Cardiac muscle cell (in vitro differentiated cells and primary cell): ENCODE measurements at regions not wholly inside any gene's neighbourhood (a gene's known extent, or its start where the extent isn't known, plus 50 kb on each side); places are given as distances from the start of the nearest gene placed in this dataset.
A peak's percentile ranks its signal among the peaks of the same experiment; 100 is the strongest.

Source experiments
- DNase-seq, 2 donors: peaks; one replicate each; pipeline versions ENCODE4 v3.0.0 to v3.0.0-alpha.2; 2010 to 2017; ENCODE audit warnings: low read depth in 1 of 2, low spot score in 1 of 2
- H3K27ac ChIP-seq: fragments of 200-600 bp; sonication (generic); 2 replicates; pipeline ENCODE4 v1.5.1; 2016
- H3K27me3 ChIP-seq: fragments of 200-600 bp; sonication (generic); 2 replicates; pipeline ENCODE4 v1.6.0; 2016; ENCODE audit warnings: control low read depth
- H3K36me3 ChIP-seq: fragments of 200-600 bp; sonication (generic); 2 replicates; pipeline ENCODE4 v1.5.1; 2016; ENCODE audit warnings: control low read depth
- H3K4me1 ChIP-seq: fragments of 200-600 bp; sonication (generic); 2 replicates; pipeline ENCODE4 v1.8.1; 2017; ENCODE audit warnings: low read depth, mild to moderate bottlenecking, mixed run types
- H3K4me3 ChIP-seq: fragments of 200-600 bp; sonication (generic); 2 replicates; pipeline ENCODE4 v1.5.1; 2016; ENCODE audit warnings: mild to moderate bottlenecking
- H3K9me3 ChIP-seq: fragments of 200-600 bp; sonication (generic); 2 replicates; pipeline ENCODE4 v1.5.1; 2017; ENCODE audit warnings: low read depth, mild to moderate bottlenecking, control low read depth
- TF ChIP-seq, protein P1 (sequence below): IDR thresholded peaks from 2 replicates; pipeline ENCODE4 v1.5.1; 2012; ENCODE audit warnings: low read depth, mild to moderate bottlenecking, low read length

DNA sequence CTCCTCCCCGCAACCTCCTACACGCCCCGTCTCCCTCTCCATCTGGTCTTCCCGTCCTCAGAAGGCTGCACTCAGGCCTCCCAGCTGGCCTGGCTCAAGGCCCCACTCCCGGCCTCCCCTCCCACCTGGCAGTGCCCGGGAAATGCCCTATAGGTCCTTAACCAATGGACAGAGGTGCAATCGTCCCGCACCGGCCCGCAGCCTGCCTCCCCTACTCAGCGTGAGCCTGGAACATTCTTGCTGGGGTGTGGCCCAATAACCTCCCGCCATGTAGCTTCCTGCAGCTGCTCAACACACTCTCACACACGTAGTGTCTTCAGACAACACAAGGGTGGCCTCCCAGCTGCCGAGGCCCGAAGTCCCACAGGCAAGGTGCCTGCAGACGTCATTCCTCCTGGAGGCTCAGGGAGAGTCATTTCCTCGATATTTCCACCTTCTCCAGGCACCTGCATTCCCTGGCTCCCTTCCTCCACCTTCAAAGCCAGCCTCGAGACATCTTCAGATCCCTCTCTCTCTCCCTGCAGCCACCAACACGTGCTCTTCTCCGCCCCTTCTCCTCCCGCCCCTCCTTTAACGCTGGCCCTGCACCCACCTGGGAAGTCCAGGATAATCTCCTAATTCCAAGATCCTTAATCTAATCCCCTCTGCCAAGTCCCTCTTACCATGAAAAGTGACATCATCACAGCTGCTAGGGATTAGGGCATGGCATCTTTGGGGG lies 56.2 kb downstream of the ADRA2C start:
- Histone ChIP-seq H3K27ac (no peak overlapping the region), H3K36me3 (no peaks in the 10 kb centered on the region), H3K27me3 (no peaks in the 10 kb centered on the region), H3K4me3 (no peak overlapping the region), H3K9me3 (no peaks in the 10 kb centered on the region), H3K4me1 (no peaks in the 10 kb centered on the region)
- DNase-seq: peak in 1 of 2 donors; percentile 6
- TF ChIP-seq, protein P1, sequence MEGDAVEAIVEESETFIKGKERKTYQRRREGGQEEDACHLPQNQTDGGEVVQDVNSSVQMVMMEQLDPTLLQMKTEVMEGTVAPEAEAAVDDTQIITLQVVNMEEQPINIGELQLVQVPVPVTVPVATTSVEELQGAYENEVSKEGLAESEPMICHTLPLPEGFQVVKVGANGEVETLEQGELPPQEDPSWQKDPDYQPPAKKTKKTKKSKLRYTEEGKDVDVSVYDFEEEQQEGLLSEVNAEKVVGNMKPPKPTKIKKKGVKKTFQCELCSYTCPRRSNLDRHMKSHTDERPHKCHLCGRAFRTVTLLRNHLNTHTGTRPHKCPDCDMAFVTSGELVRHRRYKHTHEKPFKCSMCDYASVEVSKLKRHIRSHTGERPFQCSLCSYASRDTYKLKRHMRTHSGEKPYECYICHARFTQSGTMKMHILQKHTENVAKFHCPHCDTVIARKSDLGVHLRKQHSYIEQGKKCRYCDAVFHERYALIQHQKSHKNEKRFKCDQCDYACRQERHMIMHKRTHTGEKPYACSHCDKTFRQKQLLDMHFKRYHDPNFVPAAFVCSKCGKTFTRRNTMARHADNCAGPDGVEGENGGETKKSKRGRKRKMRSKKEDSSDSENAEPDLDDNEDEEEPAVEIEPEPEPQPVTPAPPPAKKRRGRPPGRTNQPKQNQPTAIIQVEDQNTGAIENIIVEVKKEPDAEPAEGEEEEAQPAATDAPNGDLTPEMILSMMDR: no peak

DNA sequence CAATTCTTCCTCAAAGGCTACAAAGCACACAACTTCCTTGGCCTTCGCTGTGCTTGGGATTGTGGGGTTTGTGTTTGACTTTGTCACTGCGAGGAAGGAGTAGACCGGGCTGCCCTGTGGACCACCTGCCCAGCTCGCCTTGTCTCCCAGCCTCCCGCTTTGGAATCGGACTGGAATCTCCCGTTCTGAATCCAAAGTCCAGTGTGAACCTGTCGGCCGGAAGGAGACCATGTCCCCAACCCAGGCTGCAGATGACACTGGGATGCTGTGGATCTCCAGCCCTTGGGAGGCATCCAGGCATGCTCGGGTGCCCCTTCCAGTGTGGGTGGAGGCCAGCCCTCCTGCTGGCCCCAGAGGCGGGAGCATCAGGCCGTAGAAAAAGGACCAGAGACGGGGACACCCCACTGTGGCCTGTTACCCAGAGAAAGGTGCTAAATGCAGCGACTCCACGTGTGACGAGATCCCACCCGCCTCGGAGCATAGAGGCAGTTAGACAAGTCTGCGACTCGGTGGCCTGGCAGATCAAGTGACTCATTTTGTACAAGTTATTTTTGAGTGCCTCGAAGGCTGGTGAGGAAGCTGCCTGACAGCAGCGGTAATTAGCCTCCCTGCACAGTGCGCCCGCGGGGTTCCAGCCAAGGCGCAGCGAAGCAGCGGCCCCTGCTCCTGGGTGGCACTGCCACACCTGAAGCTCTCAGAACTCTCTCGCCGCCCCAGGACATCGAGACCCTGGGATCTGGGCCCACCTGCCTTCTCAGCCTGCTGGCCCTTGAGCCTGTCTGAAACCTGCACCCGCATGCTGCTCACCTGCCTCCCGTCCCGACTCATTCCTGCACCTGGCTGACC lies 57.5 kb downstream of the ADRA2C start:
- Histone ChIP-seq H3K9me3 (no peaks in the 10 kb centered on the region), H3K36me3 (no peaks in the 10 kb centered on the region), H3K27ac (no peak overlapping the region), H3K4me3 (no peak overlapping the region), H3K27me3 (no peaks in the 10 kb centered on the region), H3K4me1 (no peaks in the 10 kb centered on the region)
- no peak for DNase-seq
- TF ChIP-seq, protein P1: no peak

DNA sequence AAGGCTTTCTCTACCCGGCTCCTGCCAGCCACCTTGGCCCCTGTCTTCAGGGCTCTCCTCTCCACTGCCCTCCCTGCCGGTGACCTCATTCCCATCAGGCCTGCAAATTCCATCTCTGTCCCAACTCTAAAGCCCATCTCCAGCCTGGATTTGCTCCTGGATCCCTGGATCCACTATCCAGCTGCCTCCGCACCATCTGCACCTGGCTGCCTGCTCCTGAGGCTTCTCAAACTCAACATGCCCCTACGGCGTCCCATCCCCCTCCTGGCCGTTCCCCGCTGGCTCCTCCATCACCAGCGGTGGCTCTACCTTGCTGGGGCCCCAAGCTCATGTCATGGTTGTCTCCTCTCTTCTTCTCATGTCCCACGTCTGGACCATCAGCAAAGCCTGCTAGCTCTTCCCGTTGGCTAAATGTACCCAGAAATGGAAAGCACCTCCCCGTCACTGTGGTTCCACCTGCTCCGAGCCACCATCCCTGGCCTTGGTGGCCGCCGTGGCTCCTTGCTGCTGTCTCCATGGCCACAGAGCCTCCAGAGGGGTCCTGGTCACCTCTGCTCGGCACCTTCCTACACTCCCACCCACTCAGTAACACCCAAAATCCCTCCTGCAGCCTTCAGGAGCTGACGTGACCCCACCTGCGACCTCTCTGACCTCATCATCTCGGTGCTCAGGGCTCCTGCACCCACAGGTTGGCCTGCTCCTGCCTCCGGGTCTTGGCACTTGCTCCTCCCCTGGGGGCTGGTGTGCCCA lies 58.5 kb downstream of the ADRA2C start:
- H3K27me3 ChIP-seq: peaks cover 4% of the 10 kb centered on the region

DNA sequence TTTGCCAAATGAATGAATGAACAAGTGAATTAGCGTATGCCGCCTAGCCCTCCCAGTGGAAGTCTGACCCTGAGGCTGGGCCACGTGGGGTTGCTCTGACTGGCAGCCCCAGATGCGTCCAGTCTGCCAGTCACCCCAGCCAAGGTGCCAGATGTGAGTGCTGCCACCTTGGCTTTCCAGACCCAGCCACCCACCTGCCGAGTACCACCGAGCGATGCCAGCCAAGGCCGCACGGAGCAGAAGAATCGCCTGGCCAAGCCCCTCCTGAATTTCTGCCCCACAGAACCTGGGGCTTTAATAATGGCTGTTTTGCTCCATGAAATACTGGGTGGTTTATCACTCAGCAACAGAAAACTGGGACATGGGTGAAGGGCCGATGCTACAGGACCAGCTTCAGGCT lies 59.3 kb downstream of the ADRA2C start:
- no peak for DNase-seq
- Histone ChIP-seq H3K27ac (no peak overlapping the region), H3K4me3 (no peak overlapping the region), H3K27me3 (peaks cover 4% of the 10 kb centered on the region), H3K36me3 (no peaks in the 10 kb centered on the region), H3K4me1 (no peaks in the 10 kb centered on the region), H3K9me3 (no peaks in the 10 kb centered on the region)
- TF ChIP-seq, protein P1: no peak

More for the DNA sequence above, 58.5 kb downstream of the ADRA2C start:
- Histone ChIP-seq H3K4me1 (no peaks in the 10 kb centered on the region), H3K4me3 (no peak overlapping the region), H3K36me3 (no peaks in the 10 kb centered on the region), H3K9me3 (no peaks in the 10 kb centered on the region), H3K27ac (no peak overlapping the region)
- DNase-seq: no peak
- TF ChIP-seq, protein P1: no peak
